HEK293 (cell line): ENCODE measurements at regions not wholly inside any gene's neighbourhood (a gene's known extent, or its start where the extent isn't known, plus 50 kb on each side); places are given as distances from the start of the nearest gene placed in this dataset.

Source experiments
- CTCF ChIP-seq: fragments of 450-650 bp; formaldehyde crosslinking; IDR thresholded peaks from 2 replicates; pipeline ENCODE4 v1.5.1; 2016; ENCODE audit warnings: missing biosample characterization, missing genetic modification characterization
- GLI4 ChIP-seq: fragments of 450-650 bp; formaldehyde crosslinking; IDR thresholded peaks from 2 replicates; pipeline ENCODE4 v1.5.1; 2016; ENCODE audit warnings: missing biosample characterization, missing genetic modification characterization
- KLF16 ChIP-seq: fragments of 450-650 bp; formaldehyde crosslinking; IDR thresholded peaks from 2 replicates; pipeline ENCODE4 v1.5.1; 2017; ENCODE audit warnings: missing biosample characterization, missing genetic modification characterization
- MZF1 ChIP-seq: fragments of 450-650 bp; formaldehyde crosslinking; IDR thresholded peaks from 2 replicates; pipeline ENCODE4 v1.5.1; 2017; ENCODE audit warnings: missing biosample characterization, missing genetic modification characterization, borderline replicate concordance
- ZBTB11 ChIP-seq: fragments of 450-650 bp; formaldehyde crosslinking; conservative IDR thresholded peaks from 2 replicates; pipeline ENCODE4 v1.5.1; 2016; ENCODE audit warnings: low read depth, missing biosample characterization, missing genetic modification characterization
- ZNF121 ChIP-seq: fragments of 450-650 bp; formaldehyde crosslinking; IDR thresholded peaks from 2 replicates; pipeline ENCODE4 v1.5.1; 2016; ENCODE audit warnings: missing biosample characterization, missing genetic modification characterization
- ZNF174 ChIP-seq: fragments of 450-650 bp; formaldehyde crosslinking; IDR thresholded peaks from 2 replicates; pipeline ENCODE4 v1.5.0; 2017; ENCODE audit warnings: missing biosample characterization, mild to moderate bottlenecking, missing genetic modification characterization
- ZNF223 ChIP-seq: fragments of 450-650 bp; formaldehyde crosslinking; IDR thresholded peaks from 2 replicates; pipeline ENCODE4 v1.5.1; 2016; ENCODE audit warnings: missing biosample characterization, missing genetic modification characterization
- ZNF23 ChIP-seq: fragments of 450-650 bp; formaldehyde crosslinking; IDR thresholded peaks from 2 replicates; pipeline ENCODE4 v1.5.1; 2016; ENCODE audit warnings: missing biosample characterization, missing genetic modification characterization, borderline replicate concordance
- ZNF274 ChIP-seq, 2 experiments: fragments of 200-500 bp in 1 of 2; fragments of 450-650 bp in 1 of 2; sonication (Bioruptor generic) in 1 of 2; formaldehyde crosslinking in 1 of 2; IDR thresholded peaks; 2 replicates each; pipeline versions ENCODE4 v1.5.1 to v1.6.1; 2014 to 2016; ENCODE audit warnings: borderline replicate concordance in 1 of 2, inconsistent platforms in 1 of 2, low read length in 1 of 2, missing biosample characterization in 1 of 2, missing genetic modification characterization in 1 of 2
- ZNF664 ChIP-seq: fragments of 450-650 bp; formaldehyde crosslinking; IDR thresholded peaks from 2 replicates; pipeline ENCODE4 v1.5.1; 2016; ENCODE audit warnings: missing biosample characterization, missing genetic modification characterization

GRCh38 chr1:119318466-119319309, 49.9 kb upstream of the HAO2 start:
- TF ChIP-seq CTCF (tag by site-specific recombination) (no peak), GLI4 (tag by site-specific recombination) (no peak), ZNF664 (tag by site-specific recombination) (no peak), MZF1 (tag by site-specific recombination) (no peak), ZNF174 (tag by site-specific recombination) (no peak), ZNF223 (tag by site-specific recombination) (no peak), ZBTB11 (no peak), ZNF274 (IDR thresholded peaks at IDR 0.05; ENCODE audit: low read length) (no peak), ZNF274 (tag by site-specific recombination; IDR thresholded peaks at IDR 0.05; ENCODE audit: borderline replicate concordance) (no peak), KLF16 (tag by site-specific recombination) (no peak), ZNF121 (tag by site-specific recombination) (no peak), ZNF23 (tag by site-specific recombination) (no peak)
